LNCAP (cell line): ENCODE measurements at regions not wholly inside any gene's neighbourhood (a gene's known extent, or its start where the extent isn't known, plus 50 kb on each side); places are given as distances from the start of the nearest gene placed in this dataset.

Source experiments
- TF ChIP-seq, protein P1 (sequence below): fragments of 450-650 bp; IDR thresholded peaks from 2 replicates; pipeline ENCODE4 v1.5.1; 2017; ENCODE audit warnings: mild to moderate bottlenecking

DNA sequence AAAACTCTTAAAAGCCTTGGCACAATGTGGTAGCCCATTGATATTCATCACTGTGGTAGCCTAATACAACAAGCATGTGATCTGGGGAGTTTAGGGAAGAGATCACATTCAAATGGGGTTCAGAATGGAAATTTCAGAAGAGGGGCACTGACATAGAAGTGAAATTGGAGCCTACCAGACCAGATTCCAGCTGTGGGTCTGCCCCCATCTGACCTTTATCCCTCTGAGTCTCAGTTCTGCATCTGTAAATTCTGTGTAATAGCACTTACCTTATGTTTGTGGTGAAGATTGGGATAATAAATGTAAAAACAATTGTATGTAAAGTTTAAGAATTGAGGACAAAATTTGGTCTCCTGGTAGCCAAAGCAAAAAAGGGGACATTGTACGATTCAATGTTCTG is 320.4 kb upstream of the BOD1L1 start:
- TF ChIP-seq, protein P1, sequence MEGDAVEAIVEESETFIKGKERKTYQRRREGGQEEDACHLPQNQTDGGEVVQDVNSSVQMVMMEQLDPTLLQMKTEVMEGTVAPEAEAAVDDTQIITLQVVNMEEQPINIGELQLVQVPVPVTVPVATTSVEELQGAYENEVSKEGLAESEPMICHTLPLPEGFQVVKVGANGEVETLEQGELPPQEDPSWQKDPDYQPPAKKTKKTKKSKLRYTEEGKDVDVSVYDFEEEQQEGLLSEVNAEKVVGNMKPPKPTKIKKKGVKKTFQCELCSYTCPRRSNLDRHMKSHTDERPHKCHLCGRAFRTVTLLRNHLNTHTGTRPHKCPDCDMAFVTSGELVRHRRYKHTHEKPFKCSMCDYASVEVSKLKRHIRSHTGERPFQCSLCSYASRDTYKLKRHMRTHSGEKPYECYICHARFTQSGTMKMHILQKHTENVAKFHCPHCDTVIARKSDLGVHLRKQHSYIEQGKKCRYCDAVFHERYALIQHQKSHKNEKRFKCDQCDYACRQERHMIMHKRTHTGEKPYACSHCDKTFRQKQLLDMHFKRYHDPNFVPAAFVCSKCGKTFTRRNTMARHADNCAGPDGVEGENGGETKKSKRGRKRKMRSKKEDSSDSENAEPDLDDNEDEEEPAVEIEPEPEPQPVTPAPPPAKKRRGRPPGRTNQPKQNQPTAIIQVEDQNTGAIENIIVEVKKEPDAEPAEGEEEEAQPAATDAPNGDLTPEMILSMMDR: no peak

- TF ChIP-seq, protein P1: no peak
Observed at GRCh38 chr4:13950491-13950890, 323.0 kb upstream of the BOD1L1 start.

GRCh38 chr4:13953083-13953482 is 325.6 kb upstream of the BOD1L1 start:
- TF ChIP-seq, protein P1: no peak

DNA sequence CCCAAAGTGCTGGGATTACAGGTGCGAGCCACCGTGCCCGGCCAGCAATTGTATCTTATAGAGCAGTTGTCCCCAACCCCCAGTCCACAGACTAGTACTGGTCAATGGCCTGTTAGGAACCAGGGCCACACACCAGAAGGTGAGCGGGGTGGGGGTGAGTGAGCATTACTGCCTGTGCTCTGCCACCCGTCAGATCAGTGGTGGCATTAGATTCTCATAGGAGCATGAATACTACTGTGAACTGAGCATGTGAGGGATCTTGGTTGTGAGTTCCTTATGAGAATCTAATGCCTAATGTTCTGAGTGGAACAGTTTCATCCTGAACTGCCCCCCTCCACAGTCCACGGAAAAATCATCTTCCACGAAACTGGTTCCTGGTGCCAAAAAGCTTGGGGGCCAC is 328.0 kb upstream of the BOD1L1 start:
- TF ChIP-seq, protein P1: no peak

GRCh38 chr4:13956947-13957346 is 329.4 kb upstream of the BOD1L1 start:
- TF ChIP-seq, protein P1: no peak

GRCh38 chr4:13957871-13958270 is 330.3 kb upstream of the BOD1L1 start:
- TF ChIP-seq, protein P1: no peak

DNA sequence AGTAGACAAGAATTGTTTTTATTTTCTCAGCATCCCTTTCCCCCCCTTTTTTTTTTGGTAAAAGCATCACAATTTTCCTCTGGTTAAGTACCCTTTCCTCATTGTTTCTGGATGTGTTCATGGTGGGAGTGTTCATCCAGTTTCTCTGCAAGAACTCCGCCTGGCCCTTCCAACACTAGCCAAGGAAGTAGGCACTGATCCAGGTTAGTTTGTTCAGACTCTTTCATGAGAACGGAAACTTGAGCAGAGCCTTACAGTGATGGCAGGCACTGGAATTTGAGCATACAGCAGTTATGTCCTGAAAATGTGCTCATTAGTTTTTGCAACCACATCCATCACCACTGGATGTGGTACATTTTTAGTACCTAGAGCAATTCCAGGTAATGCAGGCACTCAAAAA is 336.1 kb upstream of the BOD1L1 start:
- TF ChIP-seq, protein P1: no peak
